HG02884 (cell line): ENCODE measurements at regions not wholly inside any gene's neighbourhood (a gene's known extent, or its start where the extent isn't known, plus 50 kb on each side); places are given as distances from the start of the nearest gene placed in this dataset.

Source experiments
- ATAC-seq: cut with Tn5 transposase; IDR thresholded peaks from one replicate; pipeline ENCODE4 v1.9.1; 2021; ENCODE audit warnings: mild to moderate bottlenecking, moderate library complexity; ENCODE audit not compliant: unreplicated experiment

- no peak for ATAC-seq
These were observed 77.7 kb upstream of the JUN start for GRCh38 chr1:58861506-58861905.

DNA sequence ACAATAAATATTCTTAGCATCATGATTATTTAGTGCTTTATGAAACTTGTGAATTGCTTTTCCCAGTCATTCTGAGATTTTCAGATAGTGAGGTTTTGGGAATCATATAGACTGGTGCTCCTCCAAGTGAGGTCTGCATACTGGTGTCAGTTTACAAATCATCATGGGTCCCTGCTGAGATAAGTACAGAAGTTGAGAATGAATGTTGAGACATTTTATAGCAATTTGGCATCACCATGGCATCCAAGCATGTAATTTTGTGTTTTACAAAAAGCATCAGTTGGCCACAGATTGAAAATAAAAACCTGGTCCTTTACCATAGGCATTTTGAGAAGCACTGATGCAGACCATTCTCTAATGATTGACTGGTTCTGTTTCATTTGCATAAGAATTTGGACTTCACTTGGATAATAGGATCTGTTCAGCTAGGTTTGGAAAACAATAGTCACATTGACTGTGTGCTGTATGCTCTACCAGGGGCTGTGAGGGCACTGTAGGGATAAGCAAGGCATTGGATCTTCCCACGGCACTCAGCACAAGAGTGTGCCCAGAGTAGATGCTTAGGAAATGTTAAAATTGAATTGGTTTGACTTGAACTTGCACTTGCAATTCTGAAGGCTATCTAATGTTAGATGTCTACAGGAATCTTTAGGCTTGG lies 79.0 kb upstream of the JUN start:
- ATAC-seq = no peak

DNA sequence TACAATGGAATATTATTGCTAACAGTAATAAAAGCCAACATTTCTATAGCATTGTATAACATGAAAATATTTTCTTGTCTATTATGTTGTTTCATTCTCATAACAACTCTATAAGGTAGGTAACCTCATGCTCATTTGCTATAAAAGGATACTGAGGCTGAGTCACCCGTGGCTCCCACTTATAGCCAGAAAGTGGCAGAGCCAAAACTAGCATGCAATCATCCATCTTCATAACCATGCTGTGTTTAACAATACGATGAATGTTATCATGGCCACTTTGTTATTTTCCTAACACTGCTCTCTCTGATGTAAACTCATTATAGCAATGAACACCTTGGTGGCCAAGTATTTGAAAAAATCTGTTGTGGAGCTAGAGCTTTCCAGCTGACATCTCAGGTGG lies 80.8 kb upstream of the JUN start:
- no peak for ATAC-seq

DNA sequence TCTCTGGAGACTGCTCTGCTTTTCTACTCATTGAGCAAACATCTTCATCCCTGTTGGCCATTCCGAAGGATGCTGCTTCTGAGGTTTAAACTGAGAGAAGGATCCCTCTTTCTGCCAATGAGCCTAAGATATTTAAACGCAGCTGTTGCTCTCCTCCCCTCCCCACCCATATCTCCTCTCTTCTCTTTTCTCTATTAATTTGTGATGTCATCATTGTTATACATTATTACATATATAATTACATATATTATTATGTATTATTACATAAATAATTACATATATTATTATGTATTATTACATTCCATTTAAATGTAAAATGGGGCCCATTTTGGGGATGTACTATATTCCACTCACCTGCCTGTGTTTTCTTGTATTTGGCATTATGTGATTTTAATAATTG lies 82.7 kb upstream of the JUN start:
- no peak for ATAC-seq

DNA sequence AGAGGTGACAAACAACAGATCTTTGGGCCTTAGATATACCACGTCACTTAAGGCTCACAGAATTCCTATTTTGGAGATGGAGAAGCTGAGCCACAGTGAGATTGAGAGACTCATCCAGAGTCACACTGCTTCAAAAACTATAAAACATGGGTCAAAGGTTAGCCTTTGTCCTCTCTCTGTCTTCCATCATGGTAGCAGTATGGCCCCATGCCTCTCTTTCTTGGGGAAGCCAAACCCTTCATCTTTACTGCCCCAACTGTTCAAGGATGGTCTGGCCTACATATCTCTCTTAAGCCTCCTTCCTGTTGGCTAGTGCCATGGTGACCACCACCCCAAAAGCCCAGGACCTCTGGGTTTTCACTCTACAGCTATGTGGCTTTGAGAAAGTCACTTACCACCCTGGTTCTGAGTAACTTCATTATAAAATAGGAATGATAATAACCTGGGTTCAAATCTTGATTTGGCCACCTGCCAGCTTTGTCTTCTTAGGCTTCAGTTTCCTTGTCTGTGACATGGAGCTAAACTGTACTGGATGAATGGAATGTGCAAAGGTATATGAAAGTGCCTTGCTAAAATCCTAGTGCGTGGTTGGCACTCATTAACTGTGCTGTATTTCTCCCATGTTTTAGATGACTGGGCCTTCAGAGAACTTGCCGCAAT lies 85.9 kb upstream of the JUN start:
- ATAC-seq = no peak

- ATAC-seq = no peak
These were observed 86.4 kb upstream of the JUN start for GRCh38 chr1:58870298-58870676.

GRCh38 chr1:58874342-58874741 lies 90.5 kb upstream of the JUN start:
- no peak for ATAC-seq

GRCh38 chr1:58874757-58875755 lies 91.2 kb upstream of the JUN start:
- no peak for ATAC-seq

DNA sequence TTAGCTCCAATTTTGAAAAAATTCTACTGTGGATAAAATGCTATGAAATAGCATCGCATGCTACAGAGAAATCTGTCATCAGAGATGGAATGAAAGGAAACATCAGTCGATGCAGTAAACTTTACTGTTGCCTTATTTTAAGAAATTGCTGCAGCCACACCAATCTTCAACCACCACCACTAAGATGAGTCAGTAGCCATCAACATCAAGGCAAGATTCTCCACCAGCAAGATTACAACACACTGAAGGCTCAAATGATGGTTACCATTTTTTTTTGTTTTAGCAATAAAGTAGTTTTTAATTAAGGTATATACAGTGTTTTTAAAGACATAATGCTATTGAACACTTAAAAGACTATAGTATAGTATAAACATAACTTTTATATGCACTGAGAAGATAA lies 95.6 kb upstream of the JUN start:
- ATAC-seq = no peak

- ATAC-seq = no peak
These were observed 96.7 kb upstream of the JUN start for GRCh38 chr1:58880592-58880991.

DNA sequence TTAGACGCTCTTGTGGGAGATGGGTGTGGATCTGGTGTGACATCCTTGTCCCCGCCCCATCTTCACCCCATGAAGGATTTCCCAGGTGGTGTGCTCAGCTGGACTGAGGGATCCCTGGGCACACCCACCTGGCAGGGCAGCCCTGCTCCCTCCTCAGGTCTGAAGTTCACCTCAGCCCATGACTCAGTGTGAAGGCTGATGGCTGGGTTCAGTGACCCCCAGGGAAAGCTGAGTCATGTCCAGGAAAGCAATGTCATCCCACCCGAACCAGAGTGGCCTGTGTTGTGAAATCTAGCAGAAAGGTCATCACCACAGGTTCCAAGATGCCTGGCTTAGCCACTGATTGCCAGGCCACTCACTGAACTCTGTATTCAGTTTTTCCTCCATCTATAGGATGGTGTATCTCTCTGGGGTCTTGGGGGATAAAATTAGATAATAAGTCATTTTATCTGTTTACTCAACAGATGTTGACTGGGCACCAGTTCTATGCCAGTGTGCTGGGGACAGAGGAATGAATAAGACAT lies 97.7 kb upstream of the JUN start:
- ATAC-seq = no peak

DNA sequence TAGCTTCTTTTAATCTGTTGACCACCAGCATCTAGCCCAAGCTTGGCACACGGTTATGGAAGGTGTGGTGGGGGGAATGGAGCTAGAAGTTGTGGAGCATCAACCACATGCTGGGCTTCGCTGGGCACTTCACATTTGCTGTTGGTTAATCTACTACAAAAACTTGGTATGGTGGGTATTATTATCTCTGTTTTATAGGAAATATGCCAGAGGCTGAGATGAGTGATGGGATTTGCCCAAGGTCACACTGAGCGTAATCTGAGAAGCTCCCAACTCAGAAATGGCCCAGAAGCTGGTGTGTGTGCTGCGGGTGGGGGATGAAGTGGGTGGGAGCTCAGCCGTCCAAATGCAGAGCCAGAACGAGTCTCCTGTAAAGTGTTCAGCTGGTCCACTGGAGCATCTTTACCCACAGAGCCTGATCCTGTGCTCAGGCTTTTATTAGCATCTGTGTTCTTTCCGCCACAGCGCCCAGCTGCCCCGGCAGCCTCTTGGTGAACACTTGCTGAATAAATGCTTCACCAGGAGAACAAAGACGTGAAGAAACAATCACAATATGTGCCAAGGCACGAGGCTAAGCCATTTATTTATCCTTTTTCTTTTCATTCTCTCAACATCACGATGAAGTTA lies 98.6 kb upstream of the JUN start:
- no peak for ATAC-seq

GRCh38 chr1:58883037-58883887 lies 99.4 kb upstream of the JUN start:
- ATAC-seq = no peak

DNA sequence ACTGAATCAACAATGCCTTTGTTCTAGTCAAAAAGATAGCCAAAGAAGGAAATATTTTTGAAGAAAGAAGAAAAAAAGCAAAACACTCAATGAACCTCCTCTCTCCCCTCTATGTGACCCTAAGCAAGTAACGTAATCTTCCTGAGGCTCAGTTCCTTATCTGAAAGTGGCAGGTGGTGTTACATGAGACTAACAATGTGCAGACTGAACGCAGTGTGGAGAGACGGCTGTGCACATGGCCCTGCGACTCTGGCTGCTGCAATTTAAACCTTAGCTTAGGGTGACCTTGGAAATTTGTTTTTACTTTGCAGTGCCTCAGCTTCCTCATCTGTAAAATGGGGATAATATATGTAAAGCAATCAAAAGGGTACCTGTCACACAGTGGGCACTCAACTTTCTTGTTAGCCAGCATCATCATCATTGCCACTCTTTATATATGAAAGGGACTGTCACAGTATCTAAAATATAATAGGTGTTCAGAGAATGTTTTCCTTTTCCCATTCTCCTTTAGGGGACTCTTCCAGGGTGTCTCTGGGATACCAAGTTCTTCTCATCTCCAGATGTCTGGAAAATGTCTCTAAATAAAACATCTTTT lies 100.1 kb upstream of the JUN start:
- ATAC-seq = peak; percentile 81

GRCh38 chr1:58884706-58885661 lies 101.1 kb upstream of the JUN start:
- no peak for ATAC-seq

- ATAC-seq = no peak
These were observed 102.2 kb upstream of the JUN start for GRCh38 chr1:58885998-58886397.

DNA sequence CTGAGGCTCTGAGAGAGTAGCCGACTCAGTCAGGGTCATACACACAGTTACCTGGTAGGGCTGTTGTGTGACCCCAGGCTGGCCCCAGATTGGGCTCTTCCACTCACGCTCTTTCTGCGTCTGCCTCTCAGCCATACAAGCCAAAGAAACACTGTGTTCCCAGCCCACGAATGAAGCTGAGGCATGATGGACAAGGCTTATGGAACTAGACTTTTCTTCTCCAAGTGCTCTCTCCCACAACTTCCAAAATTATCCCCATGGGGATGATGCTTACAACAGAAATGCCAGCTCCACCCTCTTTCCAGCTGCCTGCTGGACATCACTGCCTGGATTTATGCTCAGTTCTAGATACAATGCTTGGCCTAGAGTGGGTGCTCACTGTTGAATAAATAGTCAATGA lies 102.8 kb upstream of the JUN start:
- ATAC-seq = no peak

DNA sequence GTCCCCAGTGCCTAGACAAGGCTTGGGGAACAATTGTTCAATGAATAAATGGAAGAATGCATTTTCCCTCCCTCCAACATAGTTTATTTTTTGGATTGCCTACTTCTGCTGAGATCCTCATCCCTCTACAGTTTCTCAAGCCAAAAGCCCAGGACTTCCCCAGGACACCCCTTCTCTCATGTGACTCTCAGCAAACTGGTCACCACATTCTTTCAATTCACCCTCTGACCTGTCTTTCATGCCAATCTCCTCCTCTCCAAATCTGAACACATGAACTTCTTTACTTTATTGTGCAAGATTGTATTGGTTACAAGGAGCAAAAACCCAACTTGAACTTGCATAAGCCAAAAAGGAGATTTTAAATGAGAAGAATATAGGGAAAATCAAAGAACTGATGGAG lies 103.2 kb upstream of the JUN start:
- no peak for ATAC-seq

GRCh38 chr1:58888833-58889232 lies 105.0 kb upstream of the JUN start:
- ATAC-seq = no peak
